B cell (primary cell): ENCODE measurements at regions not wholly inside any gene's neighbourhood (a gene's known extent, or its start where the extent isn't known, plus 50 kb on each side); places are given as distances from the start of the nearest gene placed in this dataset.

Source experiments
- CTCF ChIP-seq: fragments of 200-600 bp; IDR thresholded peaks from one replicate; pipeline ENCODE4 v1.8.0; 2022; ENCODE audit warnings: antibody characterized with exemption, mild to moderate bottlenecking
- EZH2 ChIP-seq: IDR thresholded peaks from 2 replicates; pipeline ENCODE4 v1.6.1; 2012; ENCODE audit warnings: borderline replicate concordance, low read depth, mild to moderate bottlenecking, moderate library complexity, low read length; ENCODE audit not compliant: insufficient read depth, poor library complexity, severe bottlenecking

- TF ChIP-seq CTCF (no peak), EZH2 (no peak)
Observed at GRCh38 chr5:2507611-2508010, 243.9 kb downstream of the IRX2 start.
